ENCODE measurements at regions not wholly inside any gene's neighbourhood (a gene's known extent, or its start where the extent isn't known, plus 50 kb on each side); places are given as distances from the start of the nearest gene placed in this dataset.

DNA sequence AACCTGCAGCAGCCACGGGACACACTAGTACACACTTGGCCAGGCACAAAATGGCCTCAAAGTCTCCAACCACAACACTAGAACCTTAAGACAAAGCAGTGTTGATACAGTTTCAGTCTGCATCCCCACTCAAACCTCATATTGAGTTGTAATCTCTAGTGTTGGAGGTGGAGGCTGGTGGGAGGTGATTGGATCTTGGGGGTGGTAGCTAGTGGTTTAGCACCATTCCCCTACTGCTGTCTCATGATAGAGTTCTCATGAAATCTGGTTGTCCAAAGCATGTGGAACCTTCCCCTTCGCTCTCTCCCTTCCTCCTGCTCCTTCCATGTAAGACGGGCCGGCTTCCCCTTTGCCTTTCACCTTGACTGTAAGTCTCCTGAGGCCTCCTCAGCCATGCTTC is 638.7 kb downstream of the UQCRFS1 start:
- no peak overlapping the region for H3K4me3 Mint-ChIP-seq (ENCODE audit: unreplicated experiment)
- H3K4me1 Mint-ChIP-seq (ENCODE audit: unreplicated experiment) = no peaks in the 10 kb centered on the region
- no peak for DNase-seq (ENCODE audit: low spot score)
- no peaks in the 10 kb centered on the region for H3K36me3 Mint-ChIP-seq (ENCODE audit: low read depth, unreplicated experiment)
- no peak for TF ChIP-seq CTCF (IDR thresholded peaks at IDR 0.05; ENCODE audit: unreplicated experiment)
- no peak overlapping the region for H3K27ac Mint-ChIP-seq (ENCODE audit: unreplicated experiment)
- H3K27me3 Mint-ChIP-seq (ENCODE audit: unreplicated experiment) = peaks cover 6% of the 10 kb centered on the region
- H3K9me3 Mint-ChIP-seq (ENCODE audit: unreplicated experiment) = no peaks in the 10 kb centered on the region

- H3K36me3 Mint-ChIP-seq (ENCODE audit: low read depth, unreplicated experiment) = no peaks in the 10 kb centered on the region
- H3K27me3 Mint-ChIP-seq (ENCODE audit: unreplicated experiment) = peaks cover 4% of the 10 kb centered on the region
- no peak overlapping the region for H3K27ac Mint-ChIP-seq (ENCODE audit: unreplicated experiment)
- no peak overlapping the region for H3K4me3 Mint-ChIP-seq (ENCODE audit: unreplicated experiment)
- H3K4me1 Mint-ChIP-seq (ENCODE audit: unreplicated experiment) = no peaks in the 10 kb centered on the region
- TF ChIP-seq CTCF (IDR thresholded peaks at IDR 0.05; ENCODE audit: unreplicated experiment) = no peak
- H3K9me3 Mint-ChIP-seq (ENCODE audit: unreplicated experiment) = no peaks in the 10 kb centered on the region
- DNase-seq (ENCODE audit: low spot score) = no peak
Observed at GRCh38 chr19:28569132-28570131, 643.5 kb downstream of the UQCRFS1 start.

DNA sequence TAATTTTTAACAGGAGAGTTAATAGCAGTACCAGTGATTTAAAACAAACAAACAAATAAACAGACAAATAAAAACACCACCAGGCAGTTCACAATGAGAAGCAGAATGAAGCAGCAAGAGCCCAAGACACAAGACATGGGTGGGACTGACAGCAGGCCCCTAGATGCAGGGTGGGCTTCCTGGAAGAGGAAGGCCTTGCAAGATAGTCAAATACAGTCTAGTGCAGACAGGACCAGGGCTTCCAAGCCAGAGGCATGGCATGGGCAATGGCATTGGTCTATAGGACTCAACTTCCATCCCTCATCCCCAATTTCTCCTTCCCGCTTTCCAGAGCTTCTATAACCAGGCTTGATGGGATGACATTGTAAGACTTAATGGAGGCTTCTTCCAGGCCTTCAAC is 645.1 kb downstream of the UQCRFS1 start:
- Mint-ChIP-seq H3K27me3 (ENCODE audit: unreplicated experiment) (peaks cover 3% of the 10 kb centered on the region), H3K4me1 (ENCODE audit: unreplicated experiment) (no peaks in the 10 kb centered on the region), H3K27ac (ENCODE audit: unreplicated experiment) (no peak overlapping the region), H3K36me3 (ENCODE audit: low read depth, unreplicated experiment) (no peaks in the 10 kb centered on the region), H3K9me3 (ENCODE audit: unreplicated experiment) (no peaks in the 10 kb centered on the region), H3K4me3 (ENCODE audit: unreplicated experiment) (no peak overlapping the region)
- DNase-seq (ENCODE audit: low spot score) = no peak
- no peak for TF ChIP-seq CTCF (IDR thresholded peaks at IDR 0.05; ENCODE audit: unreplicated experiment)

DNA sequence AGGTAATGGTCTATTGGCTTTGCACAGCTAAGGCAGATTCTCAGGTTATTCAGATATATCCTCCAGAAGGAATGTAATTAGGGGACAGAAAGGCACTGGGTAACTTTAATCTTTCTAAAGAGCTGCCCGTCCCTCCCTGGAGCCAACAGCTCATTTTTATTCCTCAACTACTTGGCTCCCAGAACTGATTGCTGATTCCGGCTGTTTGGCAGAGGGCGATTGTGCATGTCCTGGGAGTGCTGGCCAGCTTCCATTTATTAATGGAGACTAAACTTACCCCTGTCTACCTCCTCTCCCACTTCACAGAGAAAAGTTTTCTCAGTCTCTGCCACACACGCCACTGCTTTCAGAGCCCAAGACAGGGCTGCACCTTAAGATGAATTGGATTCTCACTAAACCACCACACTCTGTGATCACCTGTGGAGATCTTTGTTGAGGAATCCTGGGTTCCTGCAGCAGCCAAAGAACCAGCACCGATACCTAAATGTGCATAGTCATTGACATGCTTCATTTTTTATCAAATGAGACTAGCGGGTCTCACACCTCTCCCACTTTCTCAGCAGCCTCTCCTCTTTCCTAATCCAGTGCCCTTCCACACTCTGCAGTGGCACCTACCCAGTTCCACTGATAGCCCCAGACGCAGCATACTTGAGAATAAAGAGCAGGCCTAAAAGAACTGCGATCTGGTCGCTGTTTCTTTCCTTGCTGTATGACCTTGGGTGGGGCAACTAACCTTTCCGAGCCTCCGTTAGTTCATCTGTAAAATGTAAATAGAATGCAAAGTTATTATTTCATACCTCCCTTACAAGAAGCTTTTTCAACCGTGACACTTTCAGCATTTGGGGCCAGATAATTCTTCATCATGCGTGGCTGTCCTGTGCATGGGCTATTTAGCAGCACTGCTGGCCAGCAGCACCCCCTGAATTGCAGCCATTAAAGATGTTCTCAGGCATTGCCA is 648.7 kb downstream of the UQCRFS1 start:
- Mint-ChIP-seq H3K36me3 (ENCODE audit: low read depth, unreplicated experiment) (no peaks in the 10 kb centered on the region), H3K27ac (ENCODE audit: unreplicated experiment) (no peak overlapping the region), H3K9me3 (ENCODE audit: unreplicated experiment) (no peaks in the 10 kb centered on the region), H3K4me1 (ENCODE audit: unreplicated experiment) (no peaks in the 10 kb centered on the region), H3K27me3 (ENCODE audit: unreplicated experiment) (peaks cover 1% of the 10 kb centered on the region), H3K4me3 (ENCODE audit: unreplicated experiment) (no peak overlapping the region)
- no peak for DNase-seq (ENCODE audit: low spot score)
- TF ChIP-seq CTCF (IDR thresholded peaks at IDR 0.05; ENCODE audit: unreplicated experiment) = no peak
